ENCODE measurements at regions not wholly inside any gene's neighbourhood (a gene's known extent, or its start where the extent isn't known, plus 50 kb on each side); places are given as distances from the start of the nearest gene placed in this dataset.
A peak's percentile ranks its signal among the peaks of the same experiment; 100 is the strongest.

GRCh38 chr16:9225527-9226316 is 134.3 kb downstream of the HAPSTR1 start:
- TF ChIP-seq ZSCAN30 (tag by site-specific recombination; IDR thresholded peaks at IDR 0.05) (no peak), ZNF785 (tag by site-specific recombination; IDR thresholded peaks at IDR 0.05) (no peak), HOXA7 (CRISPR knock-in tag; IDR thresholded peaks at IDR 0.05; ENCODE audit: borderline replicate concordance) (no peak), ZNF639 (tag by site-specific recombination; IDR thresholded peaks at IDR 0.05) (no peak), ZNF391 (tag by site-specific recombination; IDR thresholded peaks at IDR 0.05; ENCODE audit: borderline replicate concordance, low read depth) (no peak), ZNF776 (tag by site-specific recombination; IDR thresholded peaks at IDR 0.05; ENCODE audit: borderline replicate concordance) (no peak), ZNF18 (tag by site-specific recombination; IDR thresholded peaks at IDR 0.05) (no peak), ZNF530 (tag by site-specific recombination; IDR thresholded peaks at IDR 0.05; ENCODE audit: low read depth) (no peak), ZNF449 (tag by site-specific recombination; IDR thresholded peaks at IDR 0.05) (no peak)
- TF ChIP-seq, protein P1, sequence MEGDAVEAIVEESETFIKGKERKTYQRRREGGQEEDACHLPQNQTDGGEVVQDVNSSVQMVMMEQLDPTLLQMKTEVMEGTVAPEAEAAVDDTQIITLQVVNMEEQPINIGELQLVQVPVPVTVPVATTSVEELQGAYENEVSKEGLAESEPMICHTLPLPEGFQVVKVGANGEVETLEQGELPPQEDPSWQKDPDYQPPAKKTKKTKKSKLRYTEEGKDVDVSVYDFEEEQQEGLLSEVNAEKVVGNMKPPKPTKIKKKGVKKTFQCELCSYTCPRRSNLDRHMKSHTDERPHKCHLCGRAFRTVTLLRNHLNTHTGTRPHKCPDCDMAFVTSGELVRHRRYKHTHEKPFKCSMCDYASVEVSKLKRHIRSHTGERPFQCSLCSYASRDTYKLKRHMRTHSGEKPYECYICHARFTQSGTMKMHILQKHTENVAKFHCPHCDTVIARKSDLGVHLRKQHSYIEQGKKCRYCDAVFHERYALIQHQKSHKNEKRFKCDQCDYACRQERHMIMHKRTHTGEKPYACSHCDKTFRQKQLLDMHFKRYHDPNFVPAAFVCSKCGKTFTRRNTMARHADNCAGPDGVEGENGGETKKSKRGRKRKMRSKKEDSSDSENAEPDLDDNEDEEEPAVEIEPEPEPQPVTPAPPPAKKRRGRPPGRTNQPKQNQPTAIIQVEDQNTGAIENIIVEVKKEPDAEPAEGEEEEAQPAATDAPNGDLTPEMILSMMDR (tag by site-specific recombination; IDR thresholded peaks at IDR 0.05) = 0 out of 2 replicates have a peak, but pooled peaks have one; percentile 8
- TF ChIP-seq, protein P2, sequence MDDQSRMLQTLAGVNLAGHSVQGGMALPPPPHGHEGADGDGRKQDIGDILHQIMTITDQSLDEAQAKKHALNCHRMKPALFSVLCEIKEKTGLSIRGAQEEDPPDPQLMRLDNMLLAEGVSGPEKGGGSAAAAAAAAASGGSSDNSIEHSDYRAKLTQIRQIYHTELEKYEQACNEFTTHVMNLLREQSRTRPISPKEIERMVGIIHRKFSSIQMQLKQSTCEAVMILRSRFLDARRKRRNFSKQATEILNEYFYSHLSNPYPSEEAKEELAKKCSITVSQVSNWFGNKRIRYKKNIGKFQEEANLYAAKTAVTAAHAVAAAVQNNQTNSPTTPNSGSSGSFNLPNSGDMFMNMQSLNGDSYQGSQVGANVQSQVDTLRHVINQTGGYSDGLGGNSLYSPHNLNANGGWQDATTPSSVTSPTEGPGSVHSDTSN (CRISPR knock-in tag; IDR thresholded peaks at IDR 0.05) = no peak
- TF ChIP-seq, protein P3, sequence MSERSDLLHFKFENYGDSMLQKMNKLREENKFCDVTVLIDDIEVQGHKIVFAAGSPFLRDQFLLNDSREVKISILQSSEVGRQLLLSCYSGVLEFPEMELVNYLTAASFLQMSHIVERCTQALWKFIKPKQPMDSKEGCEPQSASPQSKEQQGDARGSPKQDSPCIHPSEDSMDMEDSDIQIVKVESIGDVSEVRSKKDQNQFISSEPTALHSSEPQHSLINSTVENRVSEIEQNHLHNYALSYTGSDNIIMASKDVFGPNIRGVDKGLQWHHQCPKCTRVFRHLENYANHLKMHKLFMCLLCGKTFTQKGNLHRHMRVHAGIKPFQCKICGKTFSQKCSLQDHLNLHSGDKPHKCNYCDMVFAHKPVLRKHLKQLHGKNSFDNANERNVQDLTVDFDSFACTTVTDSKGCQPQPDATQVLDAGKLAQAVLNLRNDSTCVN (tag by site-specific recombination; optimal IDR thresholded peaks at IDR 0.05) = no peak
